ENCODE measurements at regions not wholly inside any gene's neighbourhood (a gene's known extent, or its start where the extent isn't known, plus 50 kb on each side); places are given as distances from the start of the nearest gene placed in this dataset.

DNA sequence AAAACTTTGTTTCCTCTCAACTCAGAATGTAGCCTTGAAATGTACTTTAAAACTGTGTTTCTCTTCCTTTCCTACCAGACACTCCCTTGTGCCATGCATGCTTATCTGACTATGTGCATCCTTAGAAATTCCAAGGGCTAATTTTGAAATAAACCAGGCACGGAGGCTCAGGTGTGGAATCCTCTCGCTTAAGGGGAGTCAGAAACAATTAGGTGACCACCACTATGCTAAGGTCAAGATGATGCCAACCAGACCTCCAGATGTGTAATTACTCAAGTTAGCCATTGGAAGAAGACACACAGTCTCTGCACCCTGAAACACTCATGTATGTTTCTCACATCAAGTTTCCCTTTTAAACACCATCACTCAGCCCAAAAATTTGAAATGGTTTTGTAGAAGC, 572.1 kb downstream of the VGLL3 start:
- in situ Hi-C loops (cut with HindIII; ENCODE audit: low pct_unique_long_range_greater_than_20kb, low sequenced_read_pairs), result no loop called here

DNA sequence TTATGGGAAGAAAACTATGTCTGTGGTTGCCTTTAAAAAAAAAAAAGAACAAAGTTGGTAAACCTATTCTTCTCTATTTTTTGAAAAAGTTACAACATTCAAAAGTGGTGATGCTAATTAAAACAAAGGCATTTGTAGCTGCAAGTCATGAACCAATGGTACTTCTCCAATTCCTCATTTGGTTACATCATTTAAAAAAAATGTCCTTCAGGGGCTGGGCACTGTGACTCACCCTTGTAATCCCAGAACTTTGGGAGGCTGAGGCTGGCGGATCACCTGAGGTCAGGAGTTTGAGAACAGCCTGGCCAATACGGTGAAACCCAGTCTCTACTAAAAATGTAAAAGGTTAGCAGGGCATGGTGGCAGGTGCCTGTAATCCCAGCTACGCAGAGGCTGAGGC, 574.6 kb downstream of the VGLL3 start:
- CTCF ChIA-PET, result no interaction called here
- no TSS peak for BruUV-seq (replicated peaks)
- Histone ChIP-seq H3K9me3 (ENCODE audit: control insufficient read depth, insufficient read depth, low read depth, low read length) (no peaks in the 10 kb centered on the region), H3K4me3 (ENCODE audit: low read depth in 2 of 2, low read length in 2 of 2) (no peak overlapping the region), H3K4me1 (ENCODE audit: control insufficient read depth, insufficient read depth, low read length) (no peaks in the 10 kb centered on the region), H3K27ac (ENCODE audit: low read length) (no peak overlapping the region), H3K36me3 (ENCODE audit: control insufficient read depth, insufficient read depth, low read length) (no peaks in the 10 kb centered on the region), H3K27me3 (ENCODE audit: control insufficient read depth, insufficient read depth, low read length) (no peaks in the 10 kb centered on the region)
- POLR2A ChIA-PET, result no interaction called here
- TF ChIP-seq SIN3A (IDR thresholded peaks at IDR 0.05; ENCODE audit: borderline replicate concordance, insufficient read depth, low read depth, low read length) (no peak), TCF7L2 (IDR thresholded peaks at IDR 0.05; ENCODE audit: low read depth, low read length) (no peak), POLR2AphosphoS5 (IDR thresholded peaks at IDR 0.05; ENCODE audit: low read depth, low read length) (no peak)
- TF ChIP-seq, protein P1, sequence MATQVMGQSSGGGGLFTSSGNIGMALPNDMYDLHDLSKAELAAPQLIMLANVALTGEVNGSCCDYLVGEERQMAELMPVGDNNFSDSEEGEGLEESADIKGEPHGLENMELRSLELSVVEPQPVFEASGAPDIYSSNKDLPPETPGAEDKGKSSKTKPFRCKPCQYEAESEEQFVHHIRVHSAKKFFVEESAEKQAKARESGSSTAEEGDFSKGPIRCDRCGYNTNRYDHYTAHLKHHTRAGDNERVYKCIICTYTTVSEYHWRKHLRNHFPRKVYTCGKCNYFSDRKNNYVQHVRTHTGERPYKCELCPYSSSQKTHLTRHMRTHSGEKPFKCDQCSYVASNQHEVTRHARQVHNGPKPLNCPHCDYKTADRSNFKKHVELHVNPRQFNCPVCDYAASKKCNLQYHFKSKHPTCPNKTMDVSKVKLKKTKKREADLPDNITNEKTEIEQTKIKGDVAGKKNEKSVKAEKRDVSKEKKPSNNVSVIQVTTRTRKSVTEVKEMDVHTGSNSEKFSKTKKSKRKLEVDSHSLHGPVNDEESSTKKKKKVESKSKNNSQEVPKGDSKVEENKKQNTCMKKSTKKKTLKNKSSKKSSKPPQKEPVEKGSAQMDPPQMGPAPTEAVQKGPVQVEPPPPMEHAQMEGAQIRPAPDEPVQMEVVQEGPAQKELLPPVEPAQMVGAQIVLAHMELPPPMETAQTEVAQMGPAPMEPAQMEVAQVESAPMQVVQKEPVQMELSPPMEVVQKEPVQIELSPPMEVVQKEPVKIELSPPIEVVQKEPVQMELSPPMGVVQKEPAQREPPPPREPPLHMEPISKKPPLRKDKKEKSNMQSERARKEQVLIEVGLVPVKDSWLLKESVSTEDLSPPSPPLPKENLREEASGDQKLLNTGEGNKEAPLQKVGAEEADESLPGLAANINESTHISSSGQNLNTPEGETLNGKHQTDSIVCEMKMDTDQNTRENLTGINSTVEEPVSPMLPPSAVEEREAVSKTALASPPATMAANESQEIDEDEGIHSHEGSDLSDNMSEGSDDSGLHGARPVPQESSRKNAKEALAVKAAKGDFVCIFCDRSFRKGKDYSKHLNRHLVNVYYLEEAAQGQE (IDR thresholded peaks at IDR 0.05; ENCODE audit: insufficient read depth in 1 of 2, low read depth in 2 of 2, low read length in 1 of 2), result no peak
- TF ChIP-seq, protein P2, sequence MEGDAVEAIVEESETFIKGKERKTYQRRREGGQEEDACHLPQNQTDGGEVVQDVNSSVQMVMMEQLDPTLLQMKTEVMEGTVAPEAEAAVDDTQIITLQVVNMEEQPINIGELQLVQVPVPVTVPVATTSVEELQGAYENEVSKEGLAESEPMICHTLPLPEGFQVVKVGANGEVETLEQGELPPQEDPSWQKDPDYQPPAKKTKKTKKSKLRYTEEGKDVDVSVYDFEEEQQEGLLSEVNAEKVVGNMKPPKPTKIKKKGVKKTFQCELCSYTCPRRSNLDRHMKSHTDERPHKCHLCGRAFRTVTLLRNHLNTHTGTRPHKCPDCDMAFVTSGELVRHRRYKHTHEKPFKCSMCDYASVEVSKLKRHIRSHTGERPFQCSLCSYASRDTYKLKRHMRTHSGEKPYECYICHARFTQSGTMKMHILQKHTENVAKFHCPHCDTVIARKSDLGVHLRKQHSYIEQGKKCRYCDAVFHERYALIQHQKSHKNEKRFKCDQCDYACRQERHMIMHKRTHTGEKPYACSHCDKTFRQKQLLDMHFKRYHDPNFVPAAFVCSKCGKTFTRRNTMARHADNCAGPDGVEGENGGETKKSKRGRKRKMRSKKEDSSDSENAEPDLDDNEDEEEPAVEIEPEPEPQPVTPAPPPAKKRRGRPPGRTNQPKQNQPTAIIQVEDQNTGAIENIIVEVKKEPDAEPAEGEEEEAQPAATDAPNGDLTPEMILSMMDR (IDR thresholded peaks at IDR 0.05), result no peak
- ATAC-seq, result no peak
- DNase-seq (ENCODE audit: low read depth, low spot score), result no peak
- in situ Hi-C loops (cut with HindIII; ENCODE audit: low pct_unique_long_range_greater_than_20kb, low sequenced_read_pairs) (no loop called here), intact Hi-C loops (cut with micrococcal nuclease; ENCODE audit: unreplicated experiment) (no loop called here)

More for the DNA sequence above, 572.1 kb downstream of the VGLL3 start:
- ChIA-PET CTCF (no interaction called here), POLR2A (no interaction called here)
- DNase-seq (ENCODE audit: low read depth, low spot score) (no peak), ATAC-seq (no peak)
- TF ChIP-seq POLR2AphosphoS5 (IDR thresholded peaks at IDR 0.05; ENCODE audit: low read depth, low read length) (no peak), SIN3A (IDR thresholded peaks at IDR 0.05; ENCODE audit: borderline replicate concordance, insufficient read depth, low read depth, low read length) (no peak), TCF7L2 (IDR thresholded peaks at IDR 0.05; ENCODE audit: low read depth, low read length) (no peak)
- TF ChIP-seq, protein P2 (IDR thresholded peaks at IDR 0.05), result no peak
- TF ChIP-seq, protein P1 (IDR thresholded peaks at IDR 0.05; ENCODE audit: insufficient read depth in 1 of 2, low read depth in 2 of 2, low read length in 1 of 2), result no peak
- BruUV-seq (replicated peaks), result no TSS peak
- intact Hi-C loops (cut with micrococcal nuclease; ENCODE audit: unreplicated experiment), result no loop called here
- H3K9me3 ChIP-seq (ENCODE audit: control insufficient read depth, insufficient read depth, low read depth, low read length), result no peaks in the 10 kb centered on the region
- H3K27me3 ChIP-seq (ENCODE audit: control insufficient read depth, insufficient read depth, low read length), result no peaks in the 10 kb centered on the region
- H3K4me3 ChIP-seq (ENCODE audit: low read depth in 2 of 2, low read length in 2 of 2), result no peak overlapping the region
- no peaks in the 10 kb centered on the region for H3K36me3 ChIP-seq (ENCODE audit: control insufficient read depth, insufficient read depth, low read length)
- no peaks in the 10 kb centered on the region for H3K4me1 ChIP-seq (ENCODE audit: control insufficient read depth, insufficient read depth, low read length)
- H3K27ac ChIP-seq (ENCODE audit: low read length), result no peak overlapping the region

All from Panc1 (cell line).